HepG2 (cell line): ENCODE measurements at regions not wholly inside any gene's neighbourhood (a gene's known extent, or its start where the extent isn't known, plus 50 kb on each side); places are given as distances from the start of the nearest gene placed in this dataset.

Experiments used
- ATAC-seq: fragments of 200-7000 bp; cut with Tn5 transposase; 3 replicates; pipeline ENCODE4 v1.9.1; 2020; ENCODE audit warnings: mild to moderate bottlenecking, moderate library complexity
- BruUV-seq: library from RNA; stranded (reverse); fragments of 400-500 nt; replicated peaks from 2 replicates; lab custom pipeline; 2021; lab: Mats Ljungman, UMichigan
- CTCF ChIA-PET: fragments of 300-600 bp; formaldehyde crosslinking; extraction: SDS; loops from one replicate; lab custom pipeline; 2021; ENCODE audit warnings: low total read pairs, inconsistent platforms, low intra/inter-chr PET ratio; lab: Yijun Ruan, JAX
- POLR2A ChIA-PET: fragments of 350-600 bp; sonication (Branson Sonifier 250); formaldehyde crosslinking; loops from one replicate; lab custom pipeline; 2020; ENCODE audit warnings: antibody characterized with exemption, inconsistent platforms; lab: Yijun Ruan, JAX
- DNase-seq: peaks from one replicate; pipeline ENCODE4 v3.0.0-alpha.2; 2015; ENCODE audit warnings: low spot score
- FAIRE-seq: peaks from 3 replicates; lab custom pipeline; 2011; peaks lifted over from hg19 to GRCh38; lab: Jason Lieb, UNC
- H2AFZ ChIP-seq: one replicate; pipeline ENCODE4 v1.6.1; 2011; ENCODE audit warnings: low read length, inconsistent platforms
- H3K27ac ChIP-seq: fragments of 300-600 bp; 3 replicates; pipeline ENCODE4 v1.8.0; 2011; ENCODE audit warnings: mixed run types, mild to moderate bottlenecking, mixed read lengths, low read length, inconsistent platforms; ENCODE audit not compliant: insufficient read depth; ENCODE audit errors: extremely low read length
- H3K27me3 ChIP-seq, 2 experiments: fragments of 200-600 bp in 1 of 2; 2 replicates in 1 of 2; 3 replicates in 1 of 2; pipeline versions ENCODE4 v1.6.0 to v1.8.0; 2011; ENCODE audit warnings: low read length in 2 of 2, mild to moderate bottlenecking in 2 of 2, moderate library complexity in 2 of 2, inconsistent platforms in 1 of 2; ENCODE audit not compliant: insufficient read depth in 2 of 2, control insufficient read depth in 1 of 2
- H3K36me3 ChIP-seq, 2 experiments: fragments of 200-600 bp in 1 of 2; replicated peaks in 1 of 2; 2 replicates in 1 of 2; 3 replicates in 1 of 2; pipeline versions ENCODE4 v1.5.1 to v1.8.0; 2011; ENCODE audit warnings: low read length in 2 of 2, inconsistent platforms in 1 of 2; ENCODE audit not compliant: insufficient read depth in 2 of 2, control insufficient read depth in 1 of 2
- H3K4me1 ChIP-seq: 2 replicates; pipeline ENCODE4 v1.5.1; 2012; ENCODE audit warnings: low read length, inconsistent platforms; ENCODE audit not compliant: insufficient read depth
- H3K4me2 ChIP-seq: 2 replicates; pipeline ENCODE4 v1.6.0; 2011; ENCODE audit warnings: low read depth, low read length, inconsistent platforms
- H3K4me3 ChIP-seq, 3 experiments: fragments of 200-600 bp in 1 of 3; sonication (generic), shearing (Covaris generic) in 1 of 3; replicated peaks in 1 of 3; 2 replicates each; pipeline ENCODE4 v1.5.1; 2011 to 2016; ENCODE audit warnings: low read length in 3 of 3, inconsistent platforms in 2 of 3, low read depth in 2 of 3, mild to moderate bottlenecking in 2 of 3, control low read depth in 1 of 3, mixed read lengths in 1 of 3; ENCODE audit not compliant: insufficient read depth in 1 of 3
- H3K79me2 ChIP-seq: one replicate; pipeline ENCODE4 v1.6.1; 2011; ENCODE audit warnings: low read length, inconsistent platforms; ENCODE audit not compliant: insufficient read depth
- H3K9ac ChIP-seq: 2 replicates; pipeline ENCODE4 v1.6.0; 2011; ENCODE audit warnings: mild to moderate bottlenecking, low read depth, low read length, inconsistent platforms; ENCODE audit not compliant: insufficient read depth
- H3K9me3 ChIP-seq: 2 replicates; pipeline ENCODE4 v1.5.1; 2012; ENCODE audit warnings: mild to moderate bottlenecking, low read length
- H4K20me1 ChIP-seq: 2 replicates; pipeline ENCODE4 v1.6.0; 2011; ENCODE audit warnings: inconsistent platforms, mild to moderate bottlenecking, low read length, moderate library complexity; ENCODE audit not compliant: insufficient read depth
- ATF7 ChIP-seq, 2 experiments: fragments of 450-650 bp in 1 of 2; sonication (generic) in 1 of 2; formaldehyde crosslinking in 1 of 2; IDR thresholded peaks; 2 replicates each; pipeline versions ENCODE4 v1.4.0 to v1.6.1; 2016 to 2020; ENCODE audit warnings: antibody characterized with exemption in 1 of 2, mild to moderate bottlenecking in 1 of 2, missing genetic modification reagents in 1 of 2
- CEBPB ChIP-seq: IDR thresholded peaks from 2 replicates; pipeline ENCODE4 v1.6.1; 2011; ENCODE audit warnings: low read depth, low read length, improper control_type of control experiment, borderline replicate concordance
- E2F1 ChIP-seq: sonication (generic); formaldehyde crosslinking; IDR thresholded peaks from 2 replicates; pipeline ENCODE4 v1.5.0; 2020; ENCODE audit warnings: missing genetic modification reagents
- HCFC1 ChIP-seq: fragments of 150-350 bp; IDR thresholded peaks from 2 replicates; pipeline ENCODE4 v1.6.1; 2014; ENCODE audit warnings: low read depth, low read length
- HIVEP1 ChIP-seq: sonication (generic); formaldehyde crosslinking; IDR thresholded peaks from 2 replicates; pipeline ENCODE4 v1.4.0; 2020; ENCODE audit warnings: mild to moderate bottlenecking, missing genetic modification reagents
- KDM3A ChIP-seq: IDR thresholded peaks from 2 replicates; pipeline ENCODE4 v1.6.1; 2018; ENCODE audit warnings: low read depth, missing compliant biosample characterization
- ZBED4 ChIP-seq: sonication (generic); formaldehyde crosslinking; IDR thresholded peaks from 2 replicates; pipeline ENCODE4 v1.4.0; 2020; ENCODE audit warnings: missing genetic modification reagents, borderline replicate concordance
- ZNF253 ChIP-seq: sonication (generic); formaldehyde crosslinking; IDR thresholded peaks from 2 replicates; pipeline ENCODE4 v1.8.0; 2022; ENCODE audit warnings: mild to moderate bottlenecking, missing genetic modification reagents, borderline replicate concordance
- ZNF672 ChIP-seq: sonication (generic); formaldehyde crosslinking; IDR thresholded peaks from 2 replicates; pipeline ENCODE4 v1.8.1; 2022; ENCODE audit warnings: missing genetic modification reagents
- ZNF784 ChIP-seq: sonication (generic); formaldehyde crosslinking; IDR thresholded peaks from 2 replicates; pipeline ENCODE4 v1.5.1; 2020; ENCODE audit warnings: missing genetic modification reagents, mild to moderate bottlenecking, borderline replicate concordance
- ZNF878 ChIP-seq: sonication (generic); formaldehyde crosslinking; IDR thresholded peaks from 2 replicates; pipeline ENCODE4 v1.8.1; 2023; ENCODE audit warnings: mild to moderate bottlenecking, missing genetic modification reagents, moderate library complexity
- WGBS: methylation state at CpG from one replicate; pipeline ENCODE4 v1.1.6; 2017; ENCODE audit warnings: low lambda C conversion rate; 5-methylcytosine and 5-hydroxymethylcytosine counted together
- in situ Hi-C: cut with HindIII; loops from 2 replicates; pipeline ENCODE4 v1.10.0; 2017; ENCODE audit warnings: low pct_unique_long_range_greater_than_20kb; ENCODE audit not compliant: extremely low pct_ligation_motif_present
- intact Hi-C: fragments of 100-400 bp; cut with micrococcal nuclease; formaldehyde crosslinking; loops from one replicate; pipeline ENCODE4 v1.10.0; 2022; ENCODE audit not compliant: unreplicated experiment

- Histone ChIP-seq H4K20me1 (no peaks in the 10 kb centered on the region), H3K79me2 (no peaks in the 10 kb centered on the region), H3K4me3 (no peak overlapping the region), H3K9ac (no peak overlapping the region), H2AFZ (no peak overlapping the region)
- no TSS peak for BruUV-seq
- 14% methylated on average over 3 of the region's 3 CpGs for WGBS
- no peak for ATAC-seq
- in situ Hi-C loops (no loop called here), intact Hi-C loops (no loop called here)
- TF ChIP-seq ZNF672 (no peak), E2F1 (CRISPR knock-in tag) (no peak), ZBED4 (CRISPR knock-in tag) (no peak), ZNF253 (CRISPR knock-in tag) (no peak), ZNF878 (no peak), HIVEP1 (CRISPR knock-in tag) (no peak), ZNF784 (no peak), ATF7 (IDR thresholded peaks at IDR 0.05) (peak; percentile 56), ATF7 (CRISPR knock-in tag; IDR thresholded peaks at IDR 0.05) (no peak), KDM3A (CRISPR knock-in tag) (no peak), CEBPB (peak; percentile 66), HCFC1 (no peak)
- TF ChIP-seq, all 625 proteins: peak for 2
- ChIA-PET POLR2A (no interaction called here), CTCF (no interaction called here)
- H3K4me2 ChIP-seq: no peak overlapping the region
- no peaks in the 10 kb centered on the region for H3K4me1 ChIP-seq
- FAIRE-seq: no peak
- H3K9me3 ChIP-seq: no peaks in the 10 kb centered on the region
- H3K27ac ChIP-seq: no peak overlapping the region
- no peak for DNase-seq
- no peaks in the 10 kb centered on the region for H3K36me3 ChIP-seq
- H3K27me3 ChIP-seq: no peaks in the 10 kb centered on the region
These were observed 275.1 kb upstream of the FSIP2 start for GRCh38 chr2:185463481-185463880.
